Endometrium (tissue), 2 donors: ENCODE measurements at regions not wholly inside any gene's neighbourhood (a gene's known extent, or its start where the extent isn't known, plus 50 kb on each side); places are given as distances from the start of the nearest gene placed in this dataset.
A peak's percentile ranks its signal among the peaks of the same experiment; 100 is the strongest.
"Not testable (repeated sequence)": the region's sequence is repeated elsewhere in the genome, so short reads cannot be mapped to it uniquely, and the experiment has no call there.

Experiments used
- FAIRE-seq: peaks from 2 replicates; lab custom pipeline; 2012; peaks lifted over from hg19 to GRCh38; lab: Jason Lieb, UNC
- donor health status: control.
- donor health status: control.

DNA sequence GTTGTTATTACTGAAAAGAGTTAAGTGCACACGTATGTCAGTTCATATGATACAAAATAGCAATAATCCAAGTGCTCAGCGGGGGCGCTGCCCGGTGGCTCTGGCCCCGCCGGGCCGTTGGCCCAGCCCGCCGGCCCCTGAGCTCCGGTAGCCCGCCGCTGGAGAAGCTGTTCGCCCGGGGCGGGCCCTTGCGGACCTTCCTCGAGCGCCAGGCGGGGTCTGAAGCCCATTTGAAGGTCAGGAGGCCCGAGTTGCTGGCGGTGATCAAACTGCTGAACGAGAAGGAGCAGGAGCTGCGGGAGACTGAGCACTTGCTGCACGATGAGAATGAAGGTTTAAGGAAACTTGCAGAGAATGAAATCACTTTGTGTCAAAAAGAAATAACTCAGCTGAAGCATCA is 599.0 kb downstream of the TRIML1 start:
- not testable (repeated sequence) for FAIRE-seq

DNA sequence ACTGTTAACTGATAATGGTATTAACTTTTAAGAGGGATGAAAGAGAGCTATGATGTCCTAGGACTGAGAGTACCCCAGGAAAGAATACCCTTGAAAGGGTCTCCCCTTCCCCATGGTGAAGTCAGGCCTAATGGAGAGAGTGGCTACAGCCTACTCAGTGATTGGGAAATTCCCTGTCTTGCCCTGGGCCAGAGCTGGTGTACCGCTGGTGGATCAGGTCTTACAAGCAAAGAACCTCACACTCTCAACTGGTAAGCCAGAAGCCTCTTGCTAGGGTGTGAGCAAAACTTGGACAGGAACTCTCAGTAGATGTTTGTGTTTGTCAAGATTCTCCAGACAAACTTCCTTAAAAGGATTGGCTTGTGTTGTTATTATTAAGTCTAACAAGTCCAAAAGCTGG is 600.9 kb downstream of the TRIML1 start:
- not testable (repeated sequence) for FAIRE-seq

DNA sequence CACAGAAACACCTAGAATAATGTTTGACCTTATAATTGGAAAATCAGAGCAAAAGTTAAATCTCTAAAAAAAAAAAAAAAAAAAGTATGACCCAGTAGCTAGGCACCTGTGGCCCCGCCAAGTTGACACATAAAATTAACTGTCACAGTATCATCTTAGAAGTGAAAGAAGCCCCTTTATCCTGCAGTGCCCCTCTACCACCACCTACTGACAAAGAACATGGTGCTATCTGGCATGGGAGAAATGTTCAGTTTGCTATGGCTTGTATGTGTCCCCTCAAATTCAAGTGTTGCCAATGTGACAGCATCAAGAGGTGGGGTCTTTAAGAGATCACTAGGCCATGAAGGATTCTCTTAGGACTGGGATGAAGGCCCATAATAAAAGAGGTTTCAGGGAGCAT is 601.5 kb downstream of the TRIML1 start:
- FAIRE-seq, result not testable (repeated sequence)

DNA sequence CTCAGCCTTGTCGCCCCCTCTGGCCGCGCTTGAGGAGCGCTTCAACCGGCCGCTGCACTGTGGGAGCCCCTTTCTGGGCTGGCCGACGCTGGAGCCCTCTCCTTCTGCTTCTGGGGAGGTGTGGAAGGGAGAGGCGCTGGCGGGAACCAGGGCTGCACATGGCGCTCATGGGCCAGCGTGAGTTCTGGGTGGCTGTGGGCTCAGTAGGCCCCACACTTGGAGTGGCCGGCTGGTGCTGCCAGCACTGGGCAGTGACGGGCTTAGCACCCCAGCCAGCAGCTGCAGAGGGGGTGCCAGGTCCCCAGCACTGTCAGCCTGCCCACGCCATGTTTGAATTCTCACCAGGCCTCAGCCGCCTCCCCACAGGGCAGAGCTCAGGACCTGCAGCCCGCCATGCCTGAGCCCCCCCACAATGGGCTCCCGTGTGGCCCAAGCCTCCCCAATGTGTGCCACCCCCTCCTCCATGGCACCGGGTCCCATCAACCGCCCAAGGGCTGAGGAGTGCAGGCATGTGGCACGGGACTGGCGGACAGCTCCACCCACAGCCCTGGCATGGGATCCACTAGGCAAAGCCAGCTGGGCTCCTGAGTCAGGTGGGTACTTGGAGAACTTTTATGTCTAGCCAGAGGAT is 615.2 kb downstream of the TRIML1 start:
- no peak for FAIRE-seq

DNA sequence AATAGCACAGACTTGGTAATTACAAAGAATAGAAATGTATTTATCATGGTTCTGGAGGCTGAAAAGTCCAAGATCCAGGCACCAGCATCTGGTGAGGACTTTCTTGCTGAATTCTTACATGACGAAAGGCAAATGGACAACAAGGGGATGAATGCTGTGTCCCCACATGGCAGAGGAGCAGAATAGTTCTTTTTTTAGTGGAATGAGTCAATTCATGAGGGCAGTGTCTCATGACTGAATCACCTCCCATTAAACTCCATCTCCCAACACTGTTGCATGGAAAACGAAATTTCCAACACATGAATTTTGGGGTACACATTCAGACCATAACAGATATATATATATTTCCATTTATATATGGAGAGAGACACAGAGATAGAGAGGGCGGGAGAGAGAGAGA is 628.3 kb downstream of the TRIML1 start:
- FAIRE-seq, result no peak

DNA sequence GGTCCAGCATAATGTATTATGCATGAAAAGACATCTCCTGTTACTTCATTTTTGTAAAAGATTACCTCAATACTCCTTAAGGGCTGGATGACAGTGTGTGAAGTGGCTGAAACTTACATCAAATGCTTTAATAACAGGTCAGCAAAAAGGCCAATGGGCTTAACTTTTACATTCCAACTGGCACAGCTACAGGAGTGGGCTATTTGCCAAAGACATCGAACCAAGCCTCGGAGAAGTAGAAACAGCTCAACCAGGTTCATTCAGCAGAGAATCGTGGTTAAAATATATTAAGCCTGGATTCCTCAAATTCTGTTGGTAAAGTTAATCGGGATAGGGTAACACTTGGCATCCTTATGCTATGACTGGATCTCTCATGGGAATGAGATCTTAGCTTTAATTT is 639.7 kb downstream of the TRIML1 start:
- no peak for FAIRE-seq

DNA sequence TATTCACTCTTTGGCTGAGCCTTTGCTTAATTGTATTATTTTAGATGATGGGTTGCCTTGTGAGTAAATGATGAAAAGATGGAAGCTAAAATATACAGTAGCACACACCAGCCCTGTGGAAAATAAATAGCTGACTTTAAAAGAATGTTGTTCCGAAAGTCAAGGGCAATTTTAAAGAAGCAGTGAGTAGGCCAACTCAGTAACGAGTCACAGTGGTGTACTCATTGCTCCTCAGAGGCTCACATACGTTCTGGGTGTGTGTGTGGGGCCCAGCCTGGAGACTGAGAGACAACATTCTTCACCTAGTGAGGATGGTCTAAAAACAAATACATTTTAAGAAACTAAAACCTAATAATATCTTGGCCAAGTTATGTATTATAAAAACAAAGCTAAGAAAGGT is 640.3 kb downstream of the TRIML1 start:
- FAIRE-seq, result no peak

DNA sequence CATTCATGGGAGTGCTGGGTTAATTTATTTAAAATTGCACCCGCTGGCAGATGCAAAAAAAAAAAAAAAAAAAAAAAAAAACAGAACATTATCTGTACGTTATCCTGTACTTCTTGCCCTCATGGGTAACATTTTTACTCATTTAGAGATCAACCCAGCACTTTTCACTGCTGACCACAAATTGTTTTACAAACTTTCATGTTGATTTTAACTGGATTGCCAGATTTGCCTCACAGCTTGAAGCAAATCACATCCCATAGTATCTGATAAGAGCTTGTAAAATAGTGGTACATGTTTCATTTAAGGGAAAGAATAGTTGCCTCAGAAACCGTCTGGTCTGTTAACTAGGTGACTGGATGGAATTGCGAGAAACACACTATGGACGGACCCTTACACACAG is 640.8 kb downstream of the TRIML1 start:
- FAIRE-seq, result no peak

DNA sequence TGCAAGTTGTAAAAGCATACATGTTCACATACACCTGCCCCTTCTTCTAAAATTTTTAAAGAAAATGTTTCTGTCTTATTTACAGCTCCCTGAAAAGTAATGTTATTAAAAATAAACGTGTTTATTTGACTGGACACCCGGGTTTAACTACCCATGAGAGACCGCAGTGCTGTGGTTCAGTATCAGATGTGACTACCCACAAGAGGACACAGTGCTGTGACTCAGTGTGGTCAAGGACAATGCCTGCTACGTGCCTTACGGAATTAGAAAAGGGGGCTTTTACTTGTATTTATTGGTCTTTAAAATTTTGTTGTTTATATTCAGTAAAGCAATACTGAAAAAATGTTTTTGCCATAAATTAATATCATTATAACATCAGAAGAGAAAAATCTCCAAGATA is 641.4 kb downstream of the TRIML1 start:
- FAIRE-seq, result no peak

DNA sequence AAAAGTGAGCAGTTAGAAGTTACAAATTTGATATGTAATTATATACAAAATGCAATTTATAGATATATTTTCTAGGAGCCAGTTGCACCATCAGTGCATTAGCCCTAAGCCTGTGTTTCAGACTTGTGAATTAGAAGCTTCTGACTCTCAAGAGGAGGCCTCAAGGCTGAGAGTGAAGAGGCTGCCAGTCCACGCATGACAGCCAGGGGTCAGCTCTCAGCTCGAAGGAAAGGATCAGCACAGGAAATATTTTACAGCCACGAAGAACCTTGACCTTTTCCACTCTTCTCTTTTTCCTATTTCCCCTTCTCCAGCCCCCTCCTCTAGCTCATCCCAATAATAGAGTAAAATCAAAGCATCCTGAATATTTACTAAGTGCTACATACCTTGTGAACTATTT is 642.4 kb downstream of the TRIML1 start:
- no peak for FAIRE-seq

DNA sequence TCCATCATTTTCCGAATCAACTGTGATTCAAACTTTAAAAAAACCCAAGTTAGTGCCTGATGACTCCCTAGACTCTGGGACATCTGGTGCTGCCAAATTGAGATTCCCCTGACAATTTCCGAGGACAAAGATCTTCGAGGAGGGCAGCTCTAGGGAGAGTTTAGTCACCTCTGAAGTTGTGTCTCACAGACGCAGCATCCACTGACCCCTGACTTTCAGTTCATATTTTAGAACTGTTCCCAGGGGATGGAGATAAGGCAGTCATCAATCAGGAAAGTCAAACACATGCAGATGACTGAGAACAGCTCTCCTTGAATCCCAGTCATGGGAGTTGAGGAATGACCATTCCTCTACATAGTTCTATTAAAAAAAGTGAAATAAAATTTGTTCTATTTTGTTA is 643.9 kb downstream of the TRIML1 start:
- no peak for FAIRE-seq

DNA sequence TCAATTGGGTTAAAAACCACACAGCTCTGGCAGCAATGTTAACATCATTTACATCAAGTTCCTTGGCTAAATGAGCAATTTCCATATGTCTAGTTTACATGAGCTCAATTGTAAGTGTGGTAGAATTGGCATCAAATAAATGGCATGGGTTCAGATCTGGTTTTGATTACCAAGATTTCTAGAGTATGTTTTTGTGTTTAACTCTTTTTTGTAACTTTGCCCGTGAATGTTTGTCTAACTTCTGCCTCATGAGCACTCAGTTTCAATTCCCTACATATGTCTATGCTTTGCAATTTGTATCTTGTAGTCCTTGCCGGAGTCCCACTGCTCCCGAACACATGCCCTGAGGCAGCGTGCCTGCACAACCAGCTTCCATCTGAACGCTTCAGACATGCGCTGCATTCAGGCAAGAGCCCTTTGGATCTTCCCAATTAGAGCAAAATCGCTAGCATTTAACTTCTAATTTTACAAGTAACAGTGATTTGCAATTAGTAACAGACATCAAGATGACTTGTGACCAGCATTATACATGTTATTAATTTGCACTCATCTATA is 644.4 kb downstream of the TRIML1 start:
- no peak for FAIRE-seq

DNA sequence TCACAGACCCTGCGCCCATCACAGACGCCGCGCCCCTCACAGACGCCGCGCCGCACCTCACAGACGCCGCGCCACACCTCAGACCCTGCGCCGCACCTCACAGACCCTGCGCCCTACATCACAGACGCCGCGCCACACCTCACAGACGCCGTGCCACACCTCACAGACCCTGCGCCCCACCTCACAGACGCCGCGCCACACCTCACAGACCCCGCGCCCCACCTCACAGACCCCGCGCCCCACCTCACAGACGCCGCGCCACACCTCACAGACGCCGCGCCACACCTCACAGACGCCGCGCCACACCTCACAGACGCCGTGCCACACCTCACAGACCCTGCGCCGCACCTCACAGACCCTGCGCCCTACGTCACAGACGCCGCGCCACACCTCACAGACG is 657.4 kb downstream of the TRIML1 start:
- not testable (repeated sequence) for FAIRE-seq

DNA sequence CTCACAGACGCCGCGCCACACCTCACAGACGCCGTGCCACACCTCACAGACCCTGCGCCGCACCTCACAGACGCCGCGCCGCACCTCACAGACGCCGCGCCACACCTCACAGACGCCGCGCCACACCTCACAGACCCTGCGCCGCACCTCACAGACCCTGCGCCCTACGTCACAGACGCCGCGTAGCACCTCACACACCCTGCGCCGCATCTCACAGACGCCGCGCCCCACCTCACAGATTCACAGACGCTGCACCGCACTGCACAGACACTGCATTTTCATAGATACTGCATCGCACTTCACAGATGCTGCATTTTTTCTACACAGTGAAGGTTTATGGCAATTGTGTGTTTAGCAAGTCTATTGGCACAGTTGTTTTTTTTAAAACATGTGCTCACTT is 657.8 kb downstream of the TRIML1 start:
- not testable (repeated sequence) for FAIRE-seq

DNA sequence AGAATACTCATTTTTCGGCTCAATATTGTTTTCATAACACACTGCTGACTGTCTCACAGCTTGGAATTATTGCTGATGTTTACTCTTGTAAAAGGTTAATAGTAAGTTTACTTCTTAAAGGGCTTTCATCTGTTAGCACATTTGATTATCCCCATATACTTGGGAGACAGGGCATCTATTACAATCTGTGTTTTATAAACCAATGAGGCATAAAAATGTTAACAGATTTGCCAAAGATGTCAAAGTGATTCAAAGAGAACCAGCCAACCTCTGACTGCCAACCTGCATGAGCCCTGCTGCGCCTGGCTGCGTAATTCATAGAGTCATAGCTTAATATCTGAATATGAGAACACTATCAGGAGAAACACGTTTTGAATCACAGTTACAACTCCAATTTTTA is 665.6 kb downstream of the TRIML1 start:
- FAIRE-seq, result no peak

DNA sequence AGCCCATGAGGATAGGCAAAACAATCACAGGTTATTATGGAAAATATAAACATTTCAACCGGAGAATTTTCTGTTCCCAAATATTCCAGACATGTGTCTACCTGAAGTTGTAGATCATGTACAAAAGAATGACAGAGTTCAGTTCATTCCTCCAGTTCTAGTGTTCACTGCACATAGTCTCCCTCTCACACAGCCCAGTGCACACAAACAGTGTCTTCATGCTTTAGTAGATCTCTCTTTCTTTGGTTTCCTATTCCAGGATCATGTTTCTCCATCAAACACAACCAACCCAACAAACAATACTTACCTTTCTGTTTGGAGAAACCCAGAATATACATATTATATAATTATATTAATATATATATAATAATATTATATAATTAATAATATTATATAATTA is 671.9 kb downstream of the TRIML1 start:
- no peak for FAIRE-seq

DNA sequence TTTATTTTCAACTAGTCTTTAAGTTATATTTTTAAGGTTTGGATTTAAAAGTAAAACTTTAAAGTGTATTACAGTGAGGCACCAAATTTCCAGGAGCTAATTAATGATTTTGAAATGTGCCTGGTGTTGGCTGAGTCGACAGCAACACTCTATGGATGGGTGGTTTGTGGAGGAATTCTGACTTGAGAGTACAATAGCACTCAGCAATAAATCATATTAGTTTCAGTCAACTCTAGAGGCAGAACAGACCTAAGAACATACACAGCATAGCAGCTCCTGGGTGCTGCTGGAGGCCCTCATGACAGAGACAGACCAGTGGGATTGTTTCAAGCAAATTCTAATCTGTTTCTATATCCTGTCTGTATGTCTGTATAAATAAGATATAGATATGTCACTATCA is 673.4 kb downstream of the TRIML1 start:
- FAIRE-seq, result no peak

DNA sequence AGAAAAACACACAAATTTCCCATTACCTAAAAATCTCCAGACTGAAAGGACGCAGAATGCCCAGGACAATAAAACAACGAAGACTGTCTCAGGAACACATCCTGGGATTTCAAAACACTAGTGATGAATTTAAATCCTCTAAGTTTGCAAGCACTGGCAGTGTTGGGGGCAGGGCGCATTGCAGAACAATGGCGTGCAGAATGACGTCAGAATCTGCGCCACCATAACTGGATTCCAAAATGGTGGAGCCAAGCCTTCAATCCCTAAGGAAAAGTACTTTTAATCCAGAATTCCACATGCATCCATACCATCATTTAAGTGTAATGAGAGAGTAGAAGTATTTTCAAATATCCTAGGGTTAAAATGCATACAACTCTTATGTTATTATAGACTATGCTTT is 679.1 kb downstream of the TRIML1 start:
- no peak for FAIRE-seq

DNA sequence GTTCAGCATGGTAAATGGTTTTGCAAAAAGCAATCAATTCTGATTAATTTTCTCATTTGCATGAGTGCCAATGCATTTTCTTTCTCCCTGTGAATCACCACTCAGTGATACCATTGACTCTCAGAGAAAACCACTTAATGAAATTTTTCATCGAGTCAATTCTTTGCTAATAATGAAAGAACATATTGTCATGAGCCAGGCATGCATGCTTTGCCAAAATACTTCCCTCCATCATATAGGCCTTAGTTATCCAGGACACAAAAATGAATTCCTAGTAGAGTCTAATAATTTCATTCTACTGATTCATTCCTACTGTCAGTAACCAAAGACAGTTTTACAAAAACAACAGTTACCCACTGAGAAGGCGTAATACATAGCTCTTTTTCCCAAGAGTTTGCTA is 680.0 kb downstream of the TRIML1 start:
- FAIRE-seq, result no peak

DNA sequence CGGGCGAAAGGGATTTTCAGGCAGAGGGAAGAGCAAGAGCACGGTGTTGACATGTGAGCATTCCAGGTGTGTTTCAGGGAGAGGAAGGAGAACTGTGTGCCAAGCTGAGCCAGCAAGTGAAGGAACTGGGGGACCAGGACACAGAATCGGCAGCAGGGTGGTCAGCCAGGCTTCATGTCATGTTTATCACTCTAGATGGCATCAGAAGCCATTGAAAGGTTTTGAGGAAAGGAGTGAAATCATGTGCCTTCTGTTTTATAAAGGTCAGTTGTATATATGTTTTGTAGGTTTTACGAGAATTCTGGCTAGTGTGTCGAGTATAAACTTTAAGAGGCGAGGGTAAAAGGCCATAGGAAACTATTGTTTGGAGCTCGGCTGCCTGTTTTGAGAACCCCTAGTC is 682.3 kb downstream of the TRIML1 start:
- no peak for FAIRE-seq

DNA sequence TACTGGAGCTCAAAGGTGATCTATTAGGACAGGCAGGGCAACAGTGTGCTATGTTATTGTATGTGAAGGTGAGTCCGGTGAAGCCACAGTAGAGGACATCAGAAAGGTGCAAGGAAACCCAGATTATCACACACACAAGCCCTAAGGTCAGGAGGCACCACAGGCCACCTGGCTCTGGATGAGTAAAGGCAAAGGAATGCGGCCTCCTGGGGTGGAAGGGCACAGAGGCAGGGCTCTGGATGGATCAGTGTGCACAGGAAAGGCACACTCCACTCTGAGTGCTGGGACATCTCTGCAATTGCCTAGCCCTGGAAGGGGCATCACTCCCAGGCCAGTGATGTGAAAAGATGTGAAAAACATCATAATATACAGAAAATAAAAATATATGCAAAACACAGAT is 683.5 kb downstream of the TRIML1 start:
- no peak for FAIRE-seq

DNA sequence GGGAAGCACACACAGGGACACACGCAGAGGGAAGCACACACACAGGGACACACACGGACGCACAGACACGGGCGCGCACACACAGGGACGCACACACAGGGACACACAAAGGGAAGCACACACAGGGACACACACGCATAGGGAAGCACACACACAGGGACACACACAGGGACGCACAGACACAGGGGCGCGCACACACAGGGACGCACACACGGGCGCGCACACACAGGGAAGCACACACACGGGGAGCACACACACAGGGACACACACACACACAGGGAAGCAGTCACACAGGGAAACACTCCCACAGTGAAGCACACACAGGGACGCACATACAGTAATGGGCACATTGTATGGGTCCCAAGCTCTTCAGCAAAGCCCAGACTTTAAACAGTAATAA is 685.3 kb downstream of the TRIML1 start:
- no peak for FAIRE-seq

DNA sequence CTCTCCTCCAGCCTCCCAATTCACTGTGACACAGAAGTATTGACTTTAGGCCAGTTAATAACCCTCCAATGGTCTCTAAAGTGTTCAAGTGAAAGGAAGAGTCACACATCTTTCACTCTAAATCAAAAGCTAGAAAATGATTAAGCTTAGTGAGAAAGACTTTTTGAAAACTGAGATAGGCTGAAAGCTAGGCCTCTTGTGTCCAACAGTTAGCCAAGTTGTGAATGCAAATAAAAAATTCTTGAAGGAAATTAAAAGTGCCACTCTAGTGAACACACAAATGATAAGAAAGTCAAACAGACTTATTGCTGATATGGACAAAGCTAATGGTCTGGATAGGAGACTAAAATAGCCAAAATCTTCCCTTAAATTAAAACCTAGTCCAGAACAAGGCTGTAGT is 687.2 kb downstream of the TRIML1 start:
- no peak for FAIRE-seq

DNA sequence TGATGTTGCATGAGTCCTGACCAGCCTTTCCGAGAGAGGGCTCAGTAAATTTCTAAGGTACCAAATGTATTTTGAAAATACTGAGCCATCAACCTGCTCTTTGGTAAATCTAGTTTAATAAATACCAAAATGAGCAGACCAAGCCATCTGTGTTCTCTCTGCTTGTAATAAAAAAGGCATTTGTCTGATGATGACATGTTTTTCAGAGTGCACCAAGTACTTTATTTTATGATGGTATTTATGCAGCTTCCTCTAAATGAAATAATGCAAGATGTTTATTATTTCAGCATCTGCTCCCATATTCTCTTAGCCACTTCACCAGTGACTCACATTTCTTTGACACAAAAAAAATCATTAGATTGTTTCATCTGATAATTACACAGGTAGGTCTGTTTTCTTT is 700.5 kb downstream of the TRIML1 start:
- peak; percentile 91 for FAIRE-seq

DNA sequence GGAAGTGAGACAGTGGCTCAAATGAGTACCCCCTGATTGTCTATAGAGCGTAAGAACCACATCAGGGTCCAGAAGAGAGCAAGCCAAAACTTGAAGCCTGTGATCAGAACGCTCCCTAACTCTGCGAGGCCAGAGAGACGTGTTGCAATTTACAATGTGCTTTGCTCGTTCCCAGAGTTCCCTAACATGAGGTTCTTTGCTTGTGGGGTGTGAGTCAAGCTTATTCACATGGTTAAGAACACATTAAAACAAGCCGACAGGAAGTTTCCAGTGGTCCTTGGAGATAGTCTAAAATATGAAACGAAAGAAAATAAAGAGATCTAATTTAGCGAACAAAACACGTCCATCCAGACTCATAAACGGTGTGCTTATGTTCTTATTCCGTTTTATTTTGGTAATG is 702.3 kb downstream of the TRIML1 start:
- FAIRE-seq, result no peak
